AG04450 (cell line): ENCODE measurements at regions not wholly inside any gene's neighbourhood (a gene's known extent, or its start where the extent isn't known, plus 50 kb on each side); places are given as distances from the start of the nearest gene placed in this dataset.

Experiments
- CTCF ChIA-PET: fragments of 300-600, 350-600 bp; formaldehyde crosslinking; extraction: SDS; loops from one replicate; lab custom pipeline; 2022; ENCODE audit warnings: antibody characterized with exemption, inconsistent platforms; lab: Charles Lee
- POLR2A ChIA-PET: fragments of 350-600 bp; formaldehyde crosslinking; extraction: SDS; loops from one replicate; lab custom pipeline; 2021; ENCODE audit warnings: antibody characterized with exemption, inconsistent platforms; lab: Yijun Ruan, JAX
- DNase-seq: peaks from one replicate; pipeline ENCODE4 v3.0.0-alpha.2; 2011; ENCODE audit warnings: low read depth, low spot score
- H3K27ac ChIP-seq: one replicate; pipeline ENCODE4 v1.5.1; 2012; ENCODE audit warnings: low read depth, low read length, control low read depth
- H3K27me3 ChIP-seq: one replicate; pipeline ENCODE4 v1.6.0; 2012; ENCODE audit warnings: low read length; ENCODE audit not compliant: control insufficient read depth, insufficient read depth
- H3K4me3 ChIP-seq: 2 replicates; pipeline ENCODE4 v1.5.1; 2011; ENCODE audit warnings: mild to moderate bottlenecking, low read depth, low read length, control low read depth
- H3K9me3 ChIP-seq: 2 replicates; pipeline ENCODE4 v1.5.1; 2012; ENCODE audit warnings: low read length; ENCODE audit not compliant: control insufficient read depth, insufficient read depth
- CTCF ChIP-seq: IDR thresholded peaks from 2 replicates; pipeline ENCODE4 v1.5.1; 2011; ENCODE audit warnings: low read depth, low read length, control low read depth, inconsistent platforms

GRCh38 chr2:191526953-191527556, 150.9 kb upstream of the NABP1 start:
- no peaks in the 10 kb centered on the region for H3K9me3 ChIP-seq
- ChIA-PET POLR2A (no interaction called here), CTCF (no interaction called here)
- no peak for DNase-seq
- no peaks in the 10 kb centered on the region for H3K27me3 ChIP-seq
- no peak for TF ChIP-seq CTCF
- H3K4me3 ChIP-seq: no peak overlapping the region
- H3K27ac ChIP-seq: no peak overlapping the region

GRCh38 chr2:191530618-191531017, 147.3 kb upstream of the NABP1 start:
- ChIA-PET POLR2A (no interaction called here), CTCF (interaction anchor here (0.9 to 3.7 kb wide), 2 partner anchors 8 to 9 kb away, joined by 4 to 29 read pairs; no protein-coding TSS in a partner anchor)
- no peaks in the 10 kb centered on the region for H3K9me3 ChIP-seq
- DNase-seq: no peak
- TF ChIP-seq CTCF: no peak
- no peak overlapping the region for H3K4me3 ChIP-seq
- H3K27ac ChIP-seq: no peak overlapping the region
- no peaks in the 10 kb centered on the region for H3K27me3 ChIP-seq

- no peak for DNase-seq
- CTCF ChIA-PET: interaction anchor here (1.2 kb wide), 1 partner anchor 12 kb away, joined by 3 read pairs; no protein-coding TSS in a partner anchor
Measured at GRCh38 chr2:191533693-191534180, 144.2 kb upstream of the NABP1 start.

GRCh38 chr2:191537921-191538320, 140.0 kb upstream of the NABP1 start:
- ChIA-PET POLR2A (no interaction called here), CTCF (interaction anchor here (0.9 to 5.1 kb wide), 8 partner anchors 8 to 486 kb away, joined by 3 to 40 read pairs (median 12); no protein-coding TSS in a partner anchor)
- H3K9me3 ChIP-seq: no peaks in the 10 kb centered on the region

More at GRCh38 chr2:191533693-191534180, 144.2 kb upstream of the NABP1 start:
- POLR2A ChIA-PET: no interaction called here
- peaks cover 4% of the 10 kb centered on the region for H3K27me3 ChIP-seq
- no peak overlapping the region for H3K27ac ChIP-seq
- no peak overlapping the region for H3K4me3 ChIP-seq
- TF ChIP-seq CTCF: no peak
- no peaks in the 10 kb centered on the region for H3K9me3 ChIP-seq

More at GRCh38 chr2:191537921-191538320, 140.0 kb upstream of the NABP1 start:
- no peak for TF ChIP-seq CTCF
- no peak overlapping the region for H3K27ac ChIP-seq
- no peak for DNase-seq
- peaks cover 4% of the 10 kb centered on the region for H3K27me3 ChIP-seq
- H3K4me3 ChIP-seq: no peak overlapping the region
